Limb (tissue), 2 donors: ENCODE measurements at regions not wholly inside any gene's neighbourhood (a gene's known extent, or its start where the extent isn't known, plus 50 kb on each side); places are given as distances from the start of the nearest gene placed in this dataset.
"Not testable (repeated sequence)": the region's sequence is repeated elsewhere in the genome, so short reads cannot be mapped to it uniquely, and the experiment has no call there.

ENCODE experiments used
- DNase-seq, 2 donors: peaks; one replicate each; pipeline ENCODE4 v3.0.0-alpha.2; 2016; ENCODE audit errors: extremely low spot score in 2 of 2

- DNase-seq = no peak
These were observed 870.7 kb downstream of the BRINP3 start for GRCh38 chr1:189606795-189607476.

GRCh38 chr1:189607477-189608096 is 870.1 kb downstream of the BRINP3 start:
- no peak for DNase-seq

GRCh38 chr1:189609167-189609566 is 868.5 kb downstream of the BRINP3 start:
- no peak for DNase-seq

- no peak for DNase-seq
These were observed 860.8 kb downstream of the BRINP3 start for GRCh38 chr1:189616893-189617292.

- no peak for DNase-seq
These were observed 857.9 kb downstream of the BRINP3 start for GRCh38 chr1:189619682-189620332.

GRCh38 chr1:189620471-189620870 is 857.2 kb downstream of the BRINP3 start:
- no peak for DNase-seq

- DNase-seq = no peak
These were observed 854.3 kb downstream of the BRINP3 start for GRCh38 chr1:189623336-189623735.

GRCh38 chr1:189627427-189627826 is 850.2 kb downstream of the BRINP3 start:
- no peak for DNase-seq

- no peak for DNase-seq
These were observed 848.8 kb downstream of the BRINP3 start for GRCh38 chr1:189628857-189629256.

GRCh38 chr1:189633658-189634057 is 844.0 kb downstream of the BRINP3 start:
- no peak for DNase-seq

- no peak for DNase-seq
These were observed 840.6 kb downstream of the BRINP3 start for GRCh38 chr1:189637041-189637440.

- not testable (repeated sequence) for DNase-seq
These were observed 833.5 kb downstream of the BRINP3 start for GRCh38 chr1:189644156-189644555.

GRCh38 chr1:189644970-189645369 is 832.7 kb downstream of the BRINP3 start:
- no peak for DNase-seq

GRCh38 chr1:189646066-189646465 is 831.6 kb downstream of the BRINP3 start:
- no peak for DNase-seq

- no peak for DNase-seq
These were observed 822.8 kb downstream of the BRINP3 start for GRCh38 chr1:189654906-189655305.

- DNase-seq = no peak
These were observed 820.8 kb downstream of the BRINP3 start for GRCh38 chr1:189656628-189657530.

GRCh38 chr1:189657715-189658114 is 819.9 kb downstream of the BRINP3 start:
- DNase-seq = no peak

GRCh38 chr1:189658381-189658780 is 819.3 kb downstream of the BRINP3 start:
- DNase-seq = no peak

- no peak for DNase-seq
These were observed 817.9 kb downstream of the BRINP3 start for GRCh38 chr1:189659731-189660130.

GRCh38 chr1:189662190-189662589 is 815.5 kb downstream of the BRINP3 start:
- no peak for DNase-seq

- DNase-seq = no peak
These were observed 807.8 kb downstream of the BRINP3 start for GRCh38 chr1:189669846-189670245.

- no peak for DNase-seq
These were observed 804.4 kb downstream of the BRINP3 start for GRCh38 chr1:189673217-189673616.
